Muscle layer of duodenum (tissue), 2 donors: ENCODE measurements at regions not wholly inside any gene's neighbourhood (a gene's known extent, or its start where the extent isn't known, plus 50 kb on each side); places are given as distances from the start of the nearest gene placed in this dataset.

Source experiments
- H3K27ac ChIP-seq: one replicate; pipeline ENCODE4 v1.7.0; 2013; ENCODE audit warnings: mild to moderate bottlenecking, low read length
- H3K27me3 ChIP-seq: one replicate; pipeline ENCODE4 v1.7.0; 2013; ENCODE audit warnings: low read depth, mild to moderate bottlenecking, control low read depth, low read length
- H3K36me3 ChIP-seq, 2 donors: one replicate each; pipeline ENCODE4 v1.7.0; 2013; ENCODE audit warnings: low read length in 2 of 2, control low read depth in 1 of 2, mild to moderate bottlenecking in 1 of 2; ENCODE audit not compliant: insufficient read depth in 2 of 2, control insufficient read depth in 1 of 2
- H3K4me1 ChIP-seq, 2 donors: one replicate each; pipeline ENCODE4 v1.7.0; 2013; ENCODE audit warnings: low read length in 2 of 2, mild to moderate bottlenecking in 2 of 2, control low read depth in 1 of 2, moderate library complexity in 1 of 2; ENCODE audit not compliant: insufficient read depth in 2 of 2, control insufficient read depth in 1 of 2
- H3K4me3 ChIP-seq, 2 donors: one replicate each; pipeline ENCODE4 v1.7.0; 2013; ENCODE audit warnings: low read length in 2 of 2, low read depth in 1 of 2, mild to moderate bottlenecking in 1 of 2
- H3K9me3 ChIP-seq, 2 donors: one replicate each; pipeline ENCODE4 v1.7.0; 2013; ENCODE audit warnings: low read length in 2 of 2, control low read depth in 1 of 2, mild to moderate bottlenecking in 1 of 2; ENCODE audit not compliant: control insufficient read depth in 1 of 2
- donor health status: healthy.

- no peak overlapping the region for H3K27ac ChIP-seq
- no peaks in the 10 kb centered on the region for H3K4me1 ChIP-seq
- H3K4me3 ChIP-seq, result no peak overlapping the region
- H3K9me3 ChIP-seq, result no peaks in the 10 kb centered on the region
- H3K27me3 ChIP-seq, result no peaks in the 10 kb centered on the region
- no peaks in the 10 kb centered on the region for H3K36me3 ChIP-seq
Observed at GRCh38 chr5:71873191-71873591, 154.1 kb downstream of the CARTPT start.

- Histone ChIP-seq H3K9me3 (no peaks in the 10 kb centered on the region), H3K4me3 (no peak overlapping the region), H3K27ac (no peak overlapping the region), H3K4me1 (no peaks in the 10 kb centered on the region), H3K27me3 (no peaks in the 10 kb centered on the region), H3K36me3 (no peaks in the 10 kb centered on the region)
Observed at GRCh38 chr5:71874521-71874920, 155.4 kb downstream of the CARTPT start.

- H3K27ac ChIP-seq, result no peak overlapping the region
- no peaks in the 10 kb centered on the region for H3K9me3 ChIP-seq
- no peak overlapping the region for H3K4me3 ChIP-seq
- H3K27me3 ChIP-seq, result no peaks in the 10 kb centered on the region
- H3K36me3 ChIP-seq, result no peaks in the 10 kb centered on the region
- no peaks in the 10 kb centered on the region for H3K4me1 ChIP-seq
Observed at GRCh38 chr5:71877511-71877910, 158.4 kb downstream of the CARTPT start.

GRCh38 chr5:71880536-71880935 is 161.5 kb downstream of the CARTPT start:
- Histone ChIP-seq H3K36me3 (no peaks in the 10 kb centered on the region), H3K27ac (no peak overlapping the region)

GRCh38 chr5:71882826-71883741 is 164.0 kb downstream of the CARTPT start:
- H3K27me3 ChIP-seq, result no peaks in the 10 kb centered on the region
- peaks cover 0 to 11% of the 10 kb centered on the region in 2 donors for H3K4me1 ChIP-seq
- no peak overlapping the region for H3K4me3 ChIP-seq
- H3K36me3 ChIP-seq, result no peaks in the 10 kb centered on the region
- H3K27ac ChIP-seq, result no peak overlapping the region
- no peaks in the 10 kb centered on the region for H3K9me3 ChIP-seq

More at GRCh38 chr5:71880536-71880935, 161.5 kb downstream of the CARTPT start:
- Histone ChIP-seq H3K4me1 (peaks cover 0 to 11% of the 10 kb centered on the region in 2 donors), H3K4me3 (no peak overlapping the region), H3K27me3 (no peaks in the 10 kb centered on the region), H3K9me3 (no peaks in the 10 kb centered on the region)

- no peaks in the 10 kb centered on the region for H3K36me3 ChIP-seq
- H3K4me3 ChIP-seq, result no peak overlapping the region
- H3K4me1 ChIP-seq, result peaks cover 0 to 11% of the 10 kb centered on the region in 2 donors
- no peaks in the 10 kb centered on the region for H3K9me3 ChIP-seq
- H3K27me3 ChIP-seq, result no peaks in the 10 kb centered on the region
- no peak overlapping the region for H3K27ac ChIP-seq
Observed at GRCh38 chr5:71883742-71884103, 164.6 kb downstream of the CARTPT start.

GRCh38 chr5:71884926-71885325 is 165.9 kb downstream of the CARTPT start:
- H3K9me3 ChIP-seq, result no peaks in the 10 kb centered on the region
- no peak overlapping the region for H3K27ac ChIP-seq
- peaks cover 0 to 11% of the 10 kb centered on the region in 2 donors for H3K4me1 ChIP-seq

GRCh38 chr5:71886406-71886805 is 167.3 kb downstream of the CARTPT start:
- H3K9me3 ChIP-seq, result no peaks in the 10 kb centered on the region
- no peaks in the 10 kb centered on the region for H3K36me3 ChIP-seq
- H3K27me3 ChIP-seq, result no peaks in the 10 kb centered on the region

More at GRCh38 chr5:71884926-71885325, 165.9 kb downstream of the CARTPT start:
- no peak overlapping the region for H3K4me3 ChIP-seq
- no peaks in the 10 kb centered on the region for H3K27me3 ChIP-seq
- no peaks in the 10 kb centered on the region for H3K36me3 ChIP-seq

GRCh38 chr5:71887680-71888079 is 168.6 kb downstream of the CARTPT start:
- no peaks in the 10 kb centered on the region for H3K36me3 ChIP-seq
- no peak overlapping the region for H3K4me3 ChIP-seq
- H3K9me3 ChIP-seq, result no peaks in the 10 kb centered on the region
- H3K27ac ChIP-seq, result no peak overlapping the region
- H3K4me1 ChIP-seq, result peaks cover 0 to 10% of the 10 kb centered on the region in 2 donors
- no peaks in the 10 kb centered on the region for H3K27me3 ChIP-seq

More at GRCh38 chr5:71886406-71886805, 167.3 kb downstream of the CARTPT start:
- Histone ChIP-seq H3K4me3 (no peak overlapping the region), H3K4me1 (peaks cover 0 to 11% of the 10 kb centered on the region in 2 donors), H3K27ac (no peak overlapping the region)

GRCh38 chr5:71891406-71891805 is 172.3 kb downstream of the CARTPT start:
- H3K36me3 ChIP-seq, result no peaks in the 10 kb centered on the region

GRCh38 chr5:71891856-71892255 is 172.8 kb downstream of the CARTPT start:
- H3K27ac ChIP-seq, result no peak overlapping the region
- H3K4me1 ChIP-seq, result no peaks in the 10 kb centered on the region
- no peaks in the 10 kb centered on the region for H3K36me3 ChIP-seq
- no peaks in the 10 kb centered on the region for H3K9me3 ChIP-seq
- no peaks in the 10 kb centered on the region for H3K27me3 ChIP-seq
- no peak overlapping the region for H3K4me3 ChIP-seq

More at GRCh38 chr5:71891406-71891805, 172.3 kb downstream of the CARTPT start:
- Histone ChIP-seq H3K4me1 (no peaks in the 10 kb centered on the region), H3K4me3 (no peak overlapping the region), H3K9me3 (no peaks in the 10 kb centered on the region), H3K27ac (no peak overlapping the region), H3K27me3 (no peaks in the 10 kb centered on the region)
